SK-N-MC (cell line): ENCODE measurements at regions not wholly inside any gene's neighbourhood (a gene's known extent, or its start where the extent isn't known, plus 50 kb on each side); places are given as distances from the start of the nearest gene placed in this dataset.

Experiments used
- EZH2 ChIP-seq: fragments of 200-600 bp; sonication (generic); IDR thresholded peaks from one replicate; pipeline ENCODE4 v1.6.1; 2017; ENCODE audit warnings: antibody characterized with exemption
- FOXP2 ChIP-seq: optimal IDR thresholded peaks from 2 replicates; pipeline ENCODE3; 2011; ENCODE audit warnings: mild to moderate bottlenecking, moderate library complexity; ENCODE audit not compliant: insufficient read depth; ENCODE audit errors: extremely low read length, control extremely low read depth
- POLR2AphosphoS5 ChIP-seq: IDR thresholded peaks from 2 replicates; pipeline ENCODE4 v1.6.1; 2012; ENCODE audit warnings: mild to moderate bottlenecking, low read depth, low read length, borderline replicate concordance

GRCh38 chr1:5504364-5504740, 487.9 kb downstream of the NPHP4 start:
- TF ChIP-seq EZH2 (no peak), POLR2AphosphoS5 (no peak), FOXP2 (no peak)
